K562 (cell line): ENCODE measurements at regions not wholly inside any gene's neighbourhood (a gene's known extent, or its start where the extent isn't known, plus 50 kb on each side); places are given as distances from the start of the nearest gene placed in this dataset.
A peak's percentile ranks its signal among the peaks of the same experiment; 100 is the strongest.

Source experiments
- AFF1 ChIP-seq, 2 experiments: fragments of 450-650 bp; IDR thresholded peaks; 2 replicates each; pipeline ENCODE4 v1.6.1; 2018; ENCODE audit warnings: mild to moderate bottlenecking in 2 of 2, low read depth in 1 of 2; ENCODE audit not compliant: partially characterized antibody in 2 of 2
- EP400 ChIP-seq: fragments of 450-650 bp; IDR thresholded peaks from 2 replicates; pipeline ENCODE4 v1.6.1; 2017; ENCODE audit warnings: antibody characterized with exemption, mild to moderate bottlenecking, moderate library complexity
- HMBOX1 ChIP-seq: sonication (generic); IDR thresholded peaks from 2 replicates; pipeline ENCODE4 v1.6.1; 2016
- MGA ChIP-seq: fragments of 450-650 bp; IDR thresholded peaks from 2 replicates; pipeline ENCODE4 v1.6.1; 2016; ENCODE audit warnings: mild to moderate bottlenecking, moderate library complexity
- PBX2 ChIP-seq, 2 experiments: IDR thresholded peaks in 1 of 2; conservative IDR thresholded peaks in 1 of 2; 2 replicates each; pipeline ENCODE4 v1.6.1; 2016; ENCODE audit warnings: low read depth in 2 of 2, mild to moderate bottlenecking in 1 of 2, missing compliant biosample characterization in 1 of 2, missing genetic modification characterization in 1 of 2, moderate library complexity in 1 of 2
- PTRF ChIP-seq: fragments of 450-650 bp; IDR thresholded peaks from 2 replicates; pipeline ENCODE4 v1.6.1; 2016; ENCODE audit warnings: mild to moderate bottlenecking, missing genetic modification characterization, missing compliant biosample characterization
- SPI1 ChIP-seq: IDR thresholded peaks from 2 replicates; pipeline ENCODE4 v1.6.1; 2011; ENCODE audit warnings: low read depth, low read length, control low read depth, borderline replicate concordance

GRCh38 chr12:92075425-92075914 is 70.2 kb downstream of the BTG1 start (continued):
- TF ChIP-seq MGA (peak; percentile 39; the same call in 1 of the 2 replicates), PTRF (tag) (no peak), HMBOX1 (0 out of 2 replicates have a peak, but pooled peaks have one; percentile 23), AFF1 (IDR thresholded peaks at IDR 0.05; ENCODE audit: low read depth in 1 of 2, partially characterized antibody in 2 of 2) (no peak), EP400 (0 out of 2 replicates have a peak, but pooled peaks have one; percentile 24), SPI1 (no peak), PBX2 (CRISPR knock-in tag; IDR thresholded peaks at IDR 0.05; ENCODE audit: low read depth) (no peak), PBX2 (tag; conservative IDR thresholded peaks at IDR 0.05; ENCODE audit: low read depth) (peak; percentile 78)
